ENCODE measurements at regions not wholly inside any gene's neighbourhood (a gene's known extent, or its start where the extent isn't known, plus 50 kb on each side); places are given as distances from the start of the nearest gene placed in this dataset.

- no peak for TF ChIP-seq CTCF (IDR thresholded peaks at IDR 0.05)
- no peak for TF ChIP-seq ZFX (IDR thresholded peaks at IDR 0.05; ENCODE audit: borderline replicate concordance)
Observed at GRCh38 chr9:108655818-108656217, 200.0 kb downstream of the ACTL7B start.

All from 22Rv1 (cell line).